ENCODE measurements at regions not wholly inside any gene's neighbourhood (a gene's known extent, or its start where the extent isn't known, plus 50 kb on each side); places are given as distances from the start of the nearest gene placed in this dataset.
"Not testable (repeated sequence)": the region's sequence is repeated elsewhere in the genome, so short reads cannot be mapped to it uniquely, and the experiment has no call there.

DNA sequence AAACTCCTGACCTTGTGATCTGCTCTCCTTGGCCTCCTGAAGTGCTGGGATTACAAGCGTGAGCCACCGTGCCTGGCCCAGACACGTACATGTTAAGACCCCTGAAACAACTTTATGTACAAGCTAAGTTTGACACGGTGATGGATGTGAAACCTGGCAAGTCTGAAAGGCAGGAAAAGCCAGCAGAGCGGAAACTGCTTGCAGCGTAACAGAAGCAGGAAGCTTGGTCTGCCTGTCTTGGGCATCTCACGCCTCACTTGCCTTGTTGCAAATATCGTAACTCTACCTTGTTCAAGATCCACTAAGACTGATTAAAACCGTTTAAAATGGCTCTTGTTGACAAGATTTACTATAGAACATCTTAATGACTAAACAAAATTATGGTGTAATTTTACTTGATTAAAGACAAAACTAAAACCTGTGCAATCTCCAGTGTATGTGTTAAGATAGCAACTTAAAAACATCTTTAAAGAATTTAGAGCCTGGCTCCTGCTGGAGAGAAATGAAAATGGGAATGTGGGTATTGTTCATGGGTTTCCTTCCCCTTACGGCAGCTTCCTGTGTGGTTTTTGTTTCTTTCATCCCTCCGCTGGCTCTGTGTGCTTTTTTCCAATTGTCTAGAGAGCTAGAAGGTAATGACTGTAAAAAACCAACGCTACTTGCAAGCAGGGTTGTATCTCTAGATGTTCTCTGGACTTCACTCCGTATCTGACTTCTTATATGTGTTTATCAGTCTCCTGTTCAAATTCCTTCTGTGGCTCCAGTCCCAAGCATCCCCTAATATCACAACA, 477.6 kb downstream of the XYLT1 start:
- no CpG with 5 or more reads among the region's 13 CpGs for WGBS (ENCODE audit: insufficient coverage, insufficient read length)
- no peak overlapping the region for H3K4me3 ChIP-seq (ENCODE audit: low read length)
- no peak for DNase-seq (ENCODE audit: low read depth, low spot score)
- H3K9me3 ChIP-seq (ENCODE audit: control insufficient read depth, insufficient read depth, low read length) = no peaks in the 10 kb centered on the region
- no peaks in the 10 kb centered on the region for H3K27me3 ChIP-seq (ENCODE audit: control insufficient read depth, insufficient read depth, low read length)
- no peaks in the 10 kb centered on the region for H3K4me1 ChIP-seq (ENCODE audit: control insufficient read depth, insufficient read depth, low read length)
- H3K27ac ChIP-seq (ENCODE audit: low read length) = no peak overlapping the region
- no peaks in the 10 kb centered on the region for H3K36me3 ChIP-seq (ENCODE audit: control insufficient read depth, insufficient read depth, low read length)

DNA sequence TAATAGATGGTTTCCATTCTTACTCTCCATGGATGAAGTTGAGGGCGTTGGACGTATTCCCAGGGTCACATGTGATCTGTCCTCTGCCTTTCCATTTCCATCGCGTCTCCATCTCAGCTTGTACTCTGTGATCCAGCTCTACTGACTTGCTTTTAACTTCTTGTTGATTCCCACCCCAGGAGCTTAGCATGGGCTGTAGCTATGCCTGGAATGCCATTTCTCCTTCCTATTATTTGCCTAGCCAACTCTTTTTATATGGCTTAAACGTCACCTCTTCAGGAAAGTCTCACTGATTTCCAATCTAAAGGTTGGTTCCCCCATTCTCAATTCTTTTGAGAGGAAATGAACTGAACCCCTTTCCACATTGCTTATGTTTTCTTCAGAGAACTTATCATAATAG, 475.9 kb downstream of the XYLT1 start:
- DNase-seq (ENCODE audit: low read depth, low spot score) = no peak
- H3K4me1 ChIP-seq (ENCODE audit: control insufficient read depth, insufficient read depth, low read length) = no peaks in the 10 kb centered on the region
- no CpG with 5 or more reads among the region's 5 CpGs for WGBS (ENCODE audit: insufficient coverage, insufficient read length)

DNA sequence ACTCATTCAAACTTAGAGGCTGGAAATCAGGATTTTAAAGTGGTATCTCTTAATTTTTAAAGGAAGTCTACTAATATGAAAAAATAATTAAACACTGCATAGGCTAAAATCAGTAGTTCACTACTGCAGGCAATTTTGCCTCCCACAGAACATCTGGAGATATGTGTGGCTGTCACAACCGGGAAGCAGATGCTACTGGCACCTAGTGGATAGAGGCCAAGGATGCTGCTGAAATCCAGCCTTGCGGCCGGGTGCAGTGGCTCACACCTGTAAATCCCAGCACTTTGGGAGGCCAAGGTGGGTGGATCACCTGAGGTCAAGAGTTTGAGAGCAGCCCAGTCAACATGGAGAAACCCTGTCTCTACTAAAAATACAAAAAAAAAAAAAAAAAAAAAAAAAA, 473.9 kb downstream of the XYLT1 start:
- Histone ChIP-seq H3K4me1 (ENCODE audit: control insufficient read depth, insufficient read depth, low read length) (no peaks in the 10 kb centered on the region), H3K36me3 (ENCODE audit: control insufficient read depth, insufficient read depth, low read length) (no peaks in the 10 kb centered on the region), H3K9me3 (ENCODE audit: control insufficient read depth, insufficient read depth, low read length) (no peaks in the 10 kb centered on the region), H3K4me3 (ENCODE audit: low read length) (no peak overlapping the region), H3K27me3 (ENCODE audit: control insufficient read depth, insufficient read depth, low read length) (no peaks in the 10 kb centered on the region), H3K27ac (ENCODE audit: low read length) (no peak overlapping the region)
- WGBS (ENCODE audit: insufficient coverage, insufficient read length) = no CpG with 5 or more reads among the region's 3 CpGs
- DNase-seq (ENCODE audit: low read depth, low spot score) = no peak

More for the DNA sequence above, 475.9 kb downstream of the XYLT1 start:
- Histone ChIP-seq H3K27ac (ENCODE audit: low read length) (no peak overlapping the region), H3K27me3 (ENCODE audit: control insufficient read depth, insufficient read depth, low read length) (no peaks in the 10 kb centered on the region), H3K4me3 (ENCODE audit: low read length) (no peak overlapping the region), H3K9me3 (ENCODE audit: control insufficient read depth, insufficient read depth, low read length) (no peaks in the 10 kb centered on the region), H3K36me3 (ENCODE audit: control insufficient read depth, insufficient read depth, low read length) (no peaks in the 10 kb centered on the region)

DNA sequence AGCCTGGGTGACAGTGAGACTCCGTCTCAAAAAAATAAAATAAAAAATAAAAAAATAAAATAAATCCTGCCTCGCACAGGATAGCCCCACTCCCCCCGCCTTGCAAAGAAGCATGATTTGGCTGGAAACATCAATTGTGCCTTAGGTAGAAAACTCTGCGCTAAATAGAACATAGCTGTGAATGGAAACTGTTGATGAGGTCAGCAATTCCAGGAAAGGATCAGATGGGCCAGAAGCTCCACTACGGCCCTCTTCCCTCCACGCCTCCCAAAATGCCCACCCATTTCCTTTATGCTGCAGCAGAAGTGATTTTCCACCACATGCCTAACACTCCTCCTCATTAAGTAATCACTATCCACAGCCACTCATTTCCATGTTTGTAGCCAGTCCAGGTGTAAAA, 473.4 kb downstream of the XYLT1 start:
- no CpG with 5 or more reads among the region's 6 CpGs for WGBS (ENCODE audit: insufficient coverage, insufficient read length)
- H3K36me3 ChIP-seq (ENCODE audit: control insufficient read depth, insufficient read depth, low read length) = no peaks in the 10 kb centered on the region
- no peaks in the 10 kb centered on the region for H3K4me1 ChIP-seq (ENCODE audit: control insufficient read depth, insufficient read depth, low read length)
- H3K9me3 ChIP-seq (ENCODE audit: control insufficient read depth, insufficient read depth, low read length) = no peaks in the 10 kb centered on the region
- no peak overlapping the region for H3K27ac ChIP-seq (ENCODE audit: low read length)
- no peak overlapping the region for H3K4me3 ChIP-seq (ENCODE audit: low read length)
- DNase-seq (ENCODE audit: low read depth, low spot score) = no peak
- no peaks in the 10 kb centered on the region for H3K27me3 ChIP-seq (ENCODE audit: control insufficient read depth, insufficient read depth, low read length)

DNA sequence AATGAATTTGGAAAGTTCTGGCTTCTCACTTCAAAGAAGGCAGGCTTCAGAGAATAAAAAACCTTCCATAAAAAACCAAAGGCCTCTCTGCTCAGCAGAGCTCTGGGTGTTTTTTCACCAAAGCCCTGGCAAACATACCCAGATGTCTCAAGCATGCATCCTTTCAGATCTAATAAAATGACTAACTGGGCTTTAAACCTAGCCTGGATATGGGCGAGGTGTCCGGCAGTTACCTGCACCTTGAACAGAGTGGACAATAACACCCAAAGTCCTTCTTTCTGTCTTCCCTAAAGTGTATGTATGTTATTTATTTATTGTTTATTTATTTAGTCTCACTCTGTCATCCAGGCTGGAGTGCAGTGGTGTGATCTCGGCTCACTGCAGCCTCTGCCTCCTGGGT, 469.3 kb downstream of the XYLT1 start:
- no peaks in the 10 kb centered on the region for H3K9me3 ChIP-seq (ENCODE audit: control insufficient read depth, insufficient read depth, low read length)
- no peak overlapping the region for H3K4me3 ChIP-seq (ENCODE audit: low read length)
- no peak for DNase-seq (ENCODE audit: low read depth, low spot score)
- WGBS (ENCODE audit: insufficient coverage, insufficient read length) = no CpG with 5 or more reads among the region's 3 CpGs
- no peaks in the 10 kb centered on the region for H3K4me1 ChIP-seq (ENCODE audit: control insufficient read depth, insufficient read depth, low read length)
- H3K27ac ChIP-seq (ENCODE audit: low read length) = no peak overlapping the region
- H3K27me3 ChIP-seq (ENCODE audit: control insufficient read depth, insufficient read depth, low read length) = no peaks in the 10 kb centered on the region
- H3K36me3 ChIP-seq (ENCODE audit: control insufficient read depth, insufficient read depth, low read length) = no peaks in the 10 kb centered on the region

DNA sequence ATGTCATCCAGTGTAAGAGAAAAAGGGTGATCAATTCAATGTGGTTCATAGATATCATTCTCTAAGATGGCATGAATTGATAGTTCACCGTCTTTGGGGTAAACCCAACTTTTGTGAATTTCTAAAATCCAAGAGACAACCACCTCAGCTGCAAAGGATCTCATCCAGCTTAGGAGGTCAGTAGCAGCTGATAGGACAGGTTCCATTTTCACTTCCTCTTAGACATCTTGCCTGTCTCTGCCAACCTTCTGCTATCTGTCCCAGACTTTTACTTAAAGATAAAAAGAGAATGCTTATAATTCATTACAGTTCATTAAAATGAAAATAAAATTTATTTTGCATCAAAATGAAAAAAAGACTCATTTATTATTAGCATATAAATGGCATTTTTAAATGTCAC, 468.2 kb downstream of the XYLT1 start:
- DNase-seq (ENCODE audit: low read depth, low spot score) = no peak
- Histone ChIP-seq H3K4me3 (ENCODE audit: low read length) (no peak overlapping the region), H3K9me3 (ENCODE audit: control insufficient read depth, insufficient read depth, low read length) (no peaks in the 10 kb centered on the region), H3K4me1 (ENCODE audit: control insufficient read depth, insufficient read depth, low read length) (no peaks in the 10 kb centered on the region), H3K36me3 (ENCODE audit: control insufficient read depth, insufficient read depth, low read length) (no peaks in the 10 kb centered on the region), H3K27me3 (ENCODE audit: control insufficient read depth, insufficient read depth, low read length) (no peaks in the 10 kb centered on the region), H3K27ac (ENCODE audit: low read length) (no peak overlapping the region)
- whole genome bisulfite sequencing (ENCODE audit: insufficient coverage, insufficient read length) = no CpG with 5 or more reads among the region's 1 CpG

DNA sequence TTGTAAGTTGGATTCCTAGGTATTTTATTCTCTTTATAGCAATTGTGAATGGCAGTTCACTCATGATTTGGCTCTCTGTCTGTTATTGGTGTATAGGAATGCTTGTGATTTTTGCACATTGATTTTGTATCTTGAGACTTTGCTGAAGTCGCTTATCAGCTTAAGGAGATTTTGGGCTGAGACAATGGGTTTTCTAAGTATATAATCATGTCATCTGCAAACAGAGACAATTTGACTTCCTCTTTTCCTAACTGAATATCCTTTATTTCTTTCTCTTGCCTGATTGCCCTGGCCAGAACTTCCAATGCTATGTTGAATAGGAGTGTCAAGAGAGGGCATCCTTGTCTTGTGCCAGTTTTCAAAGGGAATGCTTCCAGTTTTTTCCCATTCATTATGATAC, 464.8 kb downstream of the XYLT1 start:
- H3K27me3 ChIP-seq (ENCODE audit: control insufficient read depth, insufficient read depth, low read length); H3K36me3 ChIP-seq (ENCODE audit: control insufficient read depth, insufficient read depth, low read length); H3K27ac ChIP-seq (ENCODE audit: low read length); H3K4me1 ChIP-seq (ENCODE audit: control insufficient read depth, insufficient read depth, low read length); H3K4me3 ChIP-seq (ENCODE audit: low read length); H3K9me3 ChIP-seq (ENCODE audit: control insufficient read depth, insufficient read depth, low read length); DNase-seq (ENCODE audit: low read depth, low spot score): not testable (repeated sequence)
- no CpG with 5 or more reads among the region's 1 CpG for whole genome bisulfite sequencing (ENCODE audit: insufficient coverage, insufficient read length)

DNA sequence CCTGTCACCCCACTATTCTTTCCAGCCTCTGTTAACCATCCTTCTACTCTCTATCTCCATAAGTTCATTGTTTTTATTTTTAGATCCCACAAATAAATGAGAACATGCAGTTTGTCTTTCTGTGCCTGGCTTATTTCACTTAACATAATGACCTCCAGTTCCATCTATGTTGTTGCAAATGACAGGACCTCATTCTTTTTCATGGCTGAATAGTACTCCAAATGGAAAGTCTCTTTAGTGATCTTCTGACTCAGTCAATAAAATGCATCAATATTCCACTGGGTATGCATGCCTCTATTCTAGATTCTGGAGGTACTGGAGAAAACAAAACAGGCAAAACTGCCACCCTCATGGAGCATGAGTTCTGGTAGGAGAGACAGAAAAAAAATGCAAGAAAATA, 459.0 kb downstream of the XYLT1 start:
- DNase-seq (ENCODE audit: low read depth, low spot score) = no peak
- no peaks in the 10 kb centered on the region; the same call in 1 of the 2 replicates for H3K27me3 ChIP-seq (ENCODE audit: control insufficient read depth, insufficient read depth, low read length)
- H3K4me3 ChIP-seq (ENCODE audit: low read length) = no peak overlapping the region
- H3K36me3 ChIP-seq (ENCODE audit: control insufficient read depth, insufficient read depth, low read length) = no peaks in the 10 kb centered on the region
- no peak overlapping the region for H3K27ac ChIP-seq (ENCODE audit: low read length)
- H3K4me1 ChIP-seq (ENCODE audit: control insufficient read depth, insufficient read depth, low read length) = no peaks in the 10 kb centered on the region
- no peaks in the 10 kb centered on the region for H3K9me3 ChIP-seq (ENCODE audit: control insufficient read depth, insufficient read depth, low read length)

DNA sequence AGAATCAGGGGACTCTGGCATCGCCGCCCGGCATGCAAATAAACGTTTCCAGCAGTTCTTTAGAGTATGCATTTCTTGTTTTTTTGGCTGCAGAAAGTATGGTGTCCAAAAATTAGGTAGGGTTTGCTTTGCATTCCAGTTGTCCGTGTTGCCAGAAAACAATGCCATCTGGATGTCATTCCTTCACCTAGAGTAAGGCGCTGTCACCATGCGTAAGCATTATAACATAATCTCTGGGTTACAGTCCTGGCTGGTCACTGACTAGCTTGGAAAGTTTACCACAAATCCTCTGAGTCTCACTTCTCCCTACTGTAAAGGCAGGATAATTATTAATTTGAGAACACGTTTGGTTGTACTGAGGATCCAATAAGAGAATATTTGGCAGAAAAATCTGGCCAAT, 457.7 kb downstream of the XYLT1 start:
- Histone ChIP-seq H3K4me1 (ENCODE audit: control insufficient read depth, insufficient read depth, low read length) (no peaks in the 10 kb centered on the region), H3K36me3 (ENCODE audit: control insufficient read depth, insufficient read depth, low read length) (no peaks in the 10 kb centered on the region), H3K27ac (ENCODE audit: low read length) (no peak overlapping the region), H3K4me3 (ENCODE audit: low read length) (no peak overlapping the region), H3K9me3 (ENCODE audit: control insufficient read depth, insufficient read depth, low read length) (no peaks in the 10 kb centered on the region), H3K27me3 (ENCODE audit: control insufficient read depth, insufficient read depth, low read length) (no peaks in the 10 kb centered on the region; the same call in 1 of the 2 replicates)
- WGBS (ENCODE audit: insufficient coverage, insufficient read length) = no CpG with 5 or more reads among the region's 8 CpGs
- DNase-seq (ENCODE audit: low read depth, low spot score) = no peak

DNA sequence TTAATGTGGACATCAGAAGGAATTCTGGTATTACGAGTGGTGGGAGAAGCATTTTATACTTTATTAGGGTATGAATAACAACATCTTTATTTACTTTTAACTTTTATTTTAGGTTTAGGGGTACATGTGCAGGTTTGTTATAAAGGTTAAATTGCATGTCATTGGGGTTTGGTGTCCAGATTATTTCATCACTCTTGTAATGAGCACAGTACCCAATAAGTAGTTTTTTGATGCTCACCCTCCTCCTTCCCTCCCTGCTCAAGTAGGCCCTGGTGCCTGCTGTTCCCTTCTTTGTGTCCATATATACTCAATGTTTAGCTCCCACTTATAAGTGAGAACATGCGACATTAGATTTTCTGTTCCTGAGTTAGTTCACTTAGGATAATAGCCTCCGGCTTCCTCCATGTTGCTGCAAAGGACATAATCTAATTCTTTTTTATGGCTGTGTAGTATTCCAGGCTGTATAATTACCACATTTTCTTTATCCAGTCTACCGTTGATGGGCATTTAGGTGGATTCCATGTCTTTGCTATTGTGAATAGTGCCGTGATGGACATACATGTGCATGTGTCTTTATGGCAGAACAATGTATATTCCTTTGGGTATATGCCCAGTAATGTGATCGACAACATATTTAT, 456.2 kb downstream of the XYLT1 start:
- whole genome bisulfite sequencing (ENCODE audit: insufficient coverage, insufficient read length) = no CpG with 5 or more reads among the region's 6 CpGs
- no peak overlapping the region for H3K27ac ChIP-seq (ENCODE audit: low read length)
- no peaks in the 10 kb centered on the region; the same call in 1 of the 2 replicates for H3K27me3 ChIP-seq (ENCODE audit: control insufficient read depth, insufficient read depth, low read length)
- no peak overlapping the region for H3K4me3 ChIP-seq (ENCODE audit: low read length)
- H3K9me3 ChIP-seq (ENCODE audit: control insufficient read depth, insufficient read depth, low read length) = no peaks in the 10 kb centered on the region
- no peaks in the 10 kb centered on the region for H3K4me1 ChIP-seq (ENCODE audit: control insufficient read depth, insufficient read depth, low read length)
- no peaks in the 10 kb centered on the region for H3K36me3 ChIP-seq (ENCODE audit: control insufficient read depth, insufficient read depth, low read length)
- no peak for DNase-seq (ENCODE audit: low read depth, low spot score)

DNA sequence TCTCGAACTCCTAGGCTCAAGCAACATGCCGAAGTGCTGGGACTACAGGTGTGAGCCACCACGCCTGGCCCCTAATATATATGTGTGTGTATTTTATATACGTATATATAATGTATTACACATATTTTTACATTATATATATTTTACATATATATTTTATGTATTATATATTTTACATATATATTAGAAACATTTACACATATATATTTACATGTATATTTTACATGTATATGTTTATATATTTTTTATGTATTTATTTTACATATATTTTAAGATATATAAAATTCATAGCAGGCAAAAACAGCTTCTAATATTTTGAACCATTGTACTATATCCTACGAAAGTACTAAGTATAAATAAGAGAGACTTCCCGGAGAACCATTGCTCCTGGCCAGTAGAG, 455.1 kb downstream of the XYLT1 start:
- no CpG with 5 or more reads among the region's 6 CpGs for WGBS (ENCODE audit: insufficient coverage, insufficient read length)
- no peak for DNase-seq (ENCODE audit: low read depth, low spot score)
- H3K27ac ChIP-seq (ENCODE audit: low read length) = no peak overlapping the region

More for the DNA sequence above, 455.1 kb downstream of the XYLT1 start:
- Histone ChIP-seq H3K27me3 (ENCODE audit: control insufficient read depth, insufficient read depth, low read length) (no peaks in the 10 kb centered on the region; the same call in 1 of the 2 replicates), H3K9me3 (ENCODE audit: control insufficient read depth, insufficient read depth, low read length) (no peaks in the 10 kb centered on the region), H3K36me3 (ENCODE audit: control insufficient read depth, insufficient read depth, low read length) (no peaks in the 10 kb centered on the region), H3K4me1 (ENCODE audit: control insufficient read depth, insufficient read depth, low read length) (no peaks in the 10 kb centered on the region), H3K4me3 (ENCODE audit: low read length) (no peak overlapping the region)

Measured in iPS DF 6.9 (cell line).